OCI-LY1 (cell line): ENCODE measurements at regions not wholly inside any gene's neighbourhood (a gene's known extent, or its start where the extent isn't known, plus 50 kb on each side); places are given as distances from the start of the nearest gene placed in this dataset.

ENCODE experiments used
- CTCF ChIP-seq: fragments of 200-600 bp; sonication (generic), shearing (Covaris generic); IDR thresholded peaks from 2 replicates; pipeline ENCODE4 v1.5.1; 2017; ENCODE audit warnings: mild to moderate bottlenecking, antibody characterized with exemption, low read length, moderate library complexity, mixed read lengths
- EZH2 ChIP-seq: fragments of 200-600 bp; sonication (generic), shearing (Covaris generic); IDR thresholded peaks from 2 replicates; pipeline ENCODE4 v1.8.0; 2017; ENCODE audit warnings: borderline replicate concordance, mixed run types, mild to moderate bottlenecking, antibody characterized with exemption, low read length, moderate library complexity, mixed read lengths

GRCh38 chr2:21571686-21572085 is 447.9 kb downstream of the TDRD15 start:
- no peak for TF ChIP-seq CTCF
- no peak for TF ChIP-seq EZH2
